Parathyroid adenoma (tissue), 2 donors: ENCODE measurements at regions not wholly inside any gene's neighbourhood (a gene's known extent, or its start where the extent isn't known, plus 50 kb on each side); places are given as distances from the start of the nearest gene placed in this dataset.
A peak's percentile ranks its signal among the peaks of the same experiment; 100 is the strongest.

Experiments used
- H2AFZ ChIP-seq: fragments of 300-600 bp; sonication (generic); one replicate; pipeline ENCODE4 v1.7.0; 2017; ENCODE audit warnings: antibody characterized with exemption, mild to moderate bottlenecking
- H3K27ac ChIP-seq: fragments of 300-600 bp; sonication (generic); one replicate; pipeline ENCODE4 v1.7.0; 2017
- H3K27me3 ChIP-seq: fragments of 300-600 bp; sonication (generic); one replicate; pipeline ENCODE4 v1.7.0; 2017; ENCODE audit warnings: low read length; ENCODE audit not compliant: control insufficient read depth, insufficient read depth
- H3K36me3 ChIP-seq: fragments of 300-600 bp; sonication (generic); one replicate; pipeline ENCODE4 v1.7.0; 2017; ENCODE audit warnings: low read length; ENCODE audit not compliant: control insufficient read depth, insufficient read depth
- H3K4me1 ChIP-seq: fragments of 300-600 bp; sonication (generic); one replicate; pipeline ENCODE4 v1.7.0; 2017; ENCODE audit warnings: control low read depth
- H3K4me2 ChIP-seq: fragments of 300-600 bp; sonication (generic); one replicate; pipeline ENCODE4 v1.7.0; 2017; ENCODE audit warnings: low read length
- H3K4me3 ChIP-seq: fragments of 300-600 bp; sonication (generic); one replicate; pipeline ENCODE4 v1.7.0; 2017; ENCODE audit warnings: low read depth, low read length
- H3K79me2 ChIP-seq: fragments of 300-600 bp; sonication (generic); one replicate; pipeline ENCODE4 v1.7.0; 2017; ENCODE audit warnings: control low read depth
- H3K9ac ChIP-seq: fragments of 300-600 bp; sonication (generic); one replicate; pipeline ENCODE4 v1.7.0; 2017; ENCODE audit warnings: mild to moderate bottlenecking
- H3K9me3 ChIP-seq: fragments of 300-600 bp; sonication (generic); one replicate; pipeline ENCODE4 v1.7.0; 2017; ENCODE audit warnings: low read length; ENCODE audit not compliant: control insufficient read depth
- TF ChIP-seq, protein P1 (sequence below): fragments of 300-600 bp; sonication (generic); IDR thresholded peaks from one replicate; pipeline ENCODE4 v1.7.0; 2017; ENCODE audit warnings: antibody characterized with exemption, mild to moderate bottlenecking
- donor health status: primary hyperparathyroidism.

DNA sequence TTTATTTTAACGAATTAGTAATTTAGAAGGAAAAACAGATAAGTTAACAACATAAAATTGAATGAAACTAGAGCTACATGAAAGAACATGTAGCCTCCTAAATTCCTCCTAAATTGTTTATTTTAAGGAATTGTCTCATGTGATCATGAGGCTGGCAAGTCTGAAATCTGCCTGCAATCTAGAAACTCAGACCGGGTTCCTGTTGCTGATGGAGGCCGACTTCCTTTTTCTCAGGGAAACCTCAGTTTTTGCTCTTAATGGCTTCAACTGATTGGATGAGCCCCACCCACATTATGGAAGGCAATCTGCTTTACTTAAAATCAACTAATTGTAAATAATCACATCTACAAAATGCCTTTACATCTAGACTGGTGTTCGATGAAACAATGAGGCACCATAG lies 205.0 kb upstream of the ADRA1D start:
- Histone ChIP-seq H3K9me3 (no peaks in the 10 kb centered on the region), H3K9ac (no peak overlapping the region), H2AFZ (no peak overlapping the region), H3K4me3 (no peak overlapping the region), H3K27ac (no peak overlapping the region), H3K27me3 (no peaks in the 10 kb centered on the region), H3K4me2 (no peak overlapping the region), H3K4me1 (peaks cover 4% of the 10 kb centered on the region), H3K79me2 (no peaks in the 10 kb centered on the region), H3K36me3 (no peaks in the 10 kb centered on the region)
- TF ChIP-seq, protein P1, sequence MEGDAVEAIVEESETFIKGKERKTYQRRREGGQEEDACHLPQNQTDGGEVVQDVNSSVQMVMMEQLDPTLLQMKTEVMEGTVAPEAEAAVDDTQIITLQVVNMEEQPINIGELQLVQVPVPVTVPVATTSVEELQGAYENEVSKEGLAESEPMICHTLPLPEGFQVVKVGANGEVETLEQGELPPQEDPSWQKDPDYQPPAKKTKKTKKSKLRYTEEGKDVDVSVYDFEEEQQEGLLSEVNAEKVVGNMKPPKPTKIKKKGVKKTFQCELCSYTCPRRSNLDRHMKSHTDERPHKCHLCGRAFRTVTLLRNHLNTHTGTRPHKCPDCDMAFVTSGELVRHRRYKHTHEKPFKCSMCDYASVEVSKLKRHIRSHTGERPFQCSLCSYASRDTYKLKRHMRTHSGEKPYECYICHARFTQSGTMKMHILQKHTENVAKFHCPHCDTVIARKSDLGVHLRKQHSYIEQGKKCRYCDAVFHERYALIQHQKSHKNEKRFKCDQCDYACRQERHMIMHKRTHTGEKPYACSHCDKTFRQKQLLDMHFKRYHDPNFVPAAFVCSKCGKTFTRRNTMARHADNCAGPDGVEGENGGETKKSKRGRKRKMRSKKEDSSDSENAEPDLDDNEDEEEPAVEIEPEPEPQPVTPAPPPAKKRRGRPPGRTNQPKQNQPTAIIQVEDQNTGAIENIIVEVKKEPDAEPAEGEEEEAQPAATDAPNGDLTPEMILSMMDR, result no peak

GRCh38 chr20:4453359-4453758 lies 204.3 kb upstream of the ADRA1D start:
- H3K9me3 ChIP-seq, result no peaks in the 10 kb centered on the region
- H3K79me2 ChIP-seq, result no peaks in the 10 kb centered on the region
- H3K4me3 ChIP-seq, result no peak overlapping the region
- H3K27ac ChIP-seq, result no peak overlapping the region
- no peak overlapping the region for H3K9ac ChIP-seq
- TF ChIP-seq, protein P1, result no peak
- H3K4me2 ChIP-seq, result no peak overlapping the region
- H3K4me1 ChIP-seq, result no peaks in the 10 kb centered on the region
- H2AFZ ChIP-seq, result no peak overlapping the region
- no peaks in the 10 kb centered on the region for H3K36me3 ChIP-seq
- no peaks in the 10 kb centered on the region for H3K27me3 ChIP-seq

DNA sequence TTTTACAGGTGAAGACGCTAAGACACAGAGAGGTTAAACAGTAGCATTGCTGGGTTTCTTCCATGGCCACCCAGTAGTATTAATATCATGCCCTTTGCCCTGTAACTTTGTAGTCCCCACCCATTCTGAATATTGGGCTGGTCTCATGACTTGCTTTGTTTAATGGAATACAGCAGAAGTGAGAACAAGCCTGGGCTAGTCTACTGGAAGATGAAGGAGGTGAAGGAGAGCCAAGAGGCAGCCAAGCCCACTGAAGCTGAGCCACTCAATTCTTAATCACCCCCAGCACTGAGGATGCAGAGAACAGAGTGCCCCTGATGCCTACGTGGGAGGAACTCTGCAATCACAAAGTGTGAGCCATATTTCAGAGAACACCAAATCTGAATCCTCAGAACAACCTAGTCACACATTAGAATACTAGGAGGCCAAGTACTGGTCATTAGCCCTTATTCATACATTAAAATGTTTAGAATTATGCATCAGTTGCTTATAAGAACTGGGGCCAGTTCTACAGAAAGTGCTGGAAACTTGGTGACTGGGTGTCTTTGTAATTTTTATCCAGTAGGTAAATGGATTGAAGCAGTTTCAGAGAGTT lies 202.5 kb upstream of the ADRA1D start:
- Histone ChIP-seq H2AFZ (no peak overlapping the region), H3K4me1 (no peaks in the 10 kb centered on the region), H3K9ac (no peak overlapping the region), H3K27ac (no peak overlapping the region), H3K36me3 (no peaks in the 10 kb centered on the region), H3K79me2 (no peaks in the 10 kb centered on the region), H3K4me3 (no peak overlapping the region), H3K27me3 (no peaks in the 10 kb centered on the region), H3K4me2 (no peak overlapping the region), H3K9me3 (no peaks in the 10 kb centered on the region)
- TF ChIP-seq, protein P1, result no peak

GRCh38 chr20:4449957-4450715 lies 201.0 kb upstream of the ADRA1D start:
- H3K4me2 ChIP-seq, result no peak overlapping the region
- H3K9me3 ChIP-seq, result no peaks in the 10 kb centered on the region
- no peaks in the 10 kb centered on the region for H3K4me1 ChIP-seq
- H3K4me3 ChIP-seq, result no peak overlapping the region
- H3K27ac ChIP-seq, result no peak overlapping the region
- TF ChIP-seq, protein P1, result no peak
- no peaks in the 10 kb centered on the region for H3K36me3 ChIP-seq
- no peak overlapping the region for H3K9ac ChIP-seq
- no peaks in the 10 kb centered on the region for H3K79me2 ChIP-seq
- no peaks in the 10 kb centered on the region for H3K27me3 ChIP-seq
- H2AFZ ChIP-seq, result peak overlapping the region; percentile 31

- Histone ChIP-seq H3K9ac (no peak overlapping the region), H3K9me3 (no peaks in the 10 kb centered on the region), H3K4me3 (no peak overlapping the region), H2AFZ (no peak overlapping the region), H3K36me3 (no peaks in the 10 kb centered on the region), H3K27me3 (no peaks in the 10 kb centered on the region), H3K27ac (no peak overlapping the region), H3K4me2 (no peak overlapping the region), H3K79me2 (no peaks in the 10 kb centered on the region), H3K4me1 (no peaks in the 10 kb centered on the region)
- TF ChIP-seq, protein P1, result no peak
Measured at GRCh38 chr20:4445784-4446183, 196.7 kb upstream of the ADRA1D start.
